HG03175 (cell line): ENCODE measurements at regions not wholly inside any gene's neighbourhood (a gene's known extent, or its start where the extent isn't known, plus 50 kb on each side); places are given as distances from the start of the nearest gene placed in this dataset.

Source experiments
- ATAC-seq: cut with Tn5 transposase; IDR thresholded peaks from one replicate; pipeline ENCODE4 v1.9.1; 2021; ENCODE audit warnings: mild to moderate bottlenecking, moderate library complexity; ENCODE audit not compliant: unreplicated experiment

DNA sequence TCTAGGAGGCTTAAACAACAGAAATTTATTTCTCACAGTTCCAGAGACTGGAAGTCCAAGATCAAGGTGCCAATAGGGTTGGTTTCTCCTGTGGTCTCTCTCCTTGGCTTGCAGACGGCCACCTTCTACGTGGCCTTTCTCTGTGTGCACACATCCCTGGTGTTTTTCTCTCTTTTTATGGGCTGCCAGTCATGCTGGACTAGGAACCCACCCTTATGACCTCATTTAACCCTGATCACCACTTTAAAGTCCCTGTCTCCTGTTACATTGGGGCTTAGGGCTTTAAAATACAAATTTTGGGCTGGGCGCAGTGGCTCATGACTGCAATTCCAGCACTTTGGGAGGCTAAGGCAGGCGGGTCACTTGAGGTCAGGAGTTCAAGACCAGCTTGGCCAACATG lies 157.1 kb downstream of the TLE1 start:
- ATAC-seq, result no peak

DNA sequence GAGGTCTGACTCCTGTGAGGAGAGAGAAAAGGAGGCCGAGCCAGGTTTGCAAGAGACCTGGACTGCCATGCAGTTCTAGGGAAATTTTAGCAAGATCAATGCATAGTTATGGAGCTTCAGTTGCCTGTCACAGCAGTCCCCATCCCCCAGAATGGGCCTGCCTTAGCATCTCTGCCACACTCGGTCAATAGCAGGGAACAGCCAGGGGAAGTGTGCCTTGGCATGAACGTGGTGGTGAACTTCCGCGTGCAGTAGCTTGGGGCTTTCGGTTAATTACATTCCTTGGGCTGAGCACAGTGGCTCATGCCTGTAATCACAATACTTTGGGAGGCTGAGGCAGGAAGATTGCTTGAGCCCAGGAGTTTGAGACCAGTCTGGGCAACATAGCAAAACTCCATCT lies 157.8 kb downstream of the TLE1 start:
- ATAC-seq, result no peak

DNA sequence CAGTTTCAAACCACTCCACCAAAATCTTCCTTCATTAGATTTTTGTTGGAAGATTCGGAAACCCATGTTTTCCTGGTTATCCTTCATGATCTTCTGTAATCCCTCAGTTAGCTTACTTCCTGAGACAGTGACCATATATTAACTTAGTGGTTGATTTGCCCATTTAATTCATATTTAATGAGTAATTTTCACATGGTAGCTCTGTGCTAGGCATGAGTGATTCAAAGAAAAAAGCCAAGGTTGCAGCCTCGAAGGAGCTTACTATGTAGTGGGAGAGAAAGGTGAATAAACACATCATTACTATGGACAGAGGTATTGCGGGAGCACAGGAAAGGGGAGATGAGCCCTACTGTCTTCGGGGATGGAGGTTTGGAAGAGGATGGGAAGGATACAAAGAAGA lies 158.5 kb downstream of the TLE1 start:
- no peak for ATAC-seq

DNA sequence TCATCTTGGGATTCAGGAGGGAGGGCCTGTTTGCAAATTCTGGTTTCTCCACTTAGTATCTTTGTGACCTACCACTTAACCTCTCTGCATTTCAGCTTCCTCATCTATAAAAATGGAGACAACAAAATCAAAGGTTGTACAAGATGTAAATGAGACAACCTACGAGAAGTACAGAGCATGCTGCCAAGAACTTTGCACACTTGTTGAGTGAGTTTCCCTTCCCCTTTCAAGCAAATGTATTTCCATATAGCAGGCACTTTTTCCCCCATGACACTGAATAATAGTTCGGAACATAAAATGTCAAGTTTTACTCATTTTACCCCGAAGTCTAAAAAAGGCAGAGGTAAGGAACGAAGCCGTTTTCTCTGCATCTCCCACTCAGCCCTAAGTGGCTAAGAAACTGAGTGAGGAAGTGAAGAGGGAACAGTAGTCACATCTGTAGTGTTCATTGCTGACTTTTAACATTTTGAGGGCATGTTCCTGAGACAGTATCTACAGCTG lies 159.0 kb downstream of the TLE1 start:
- ATAC-seq, result no peak

DNA sequence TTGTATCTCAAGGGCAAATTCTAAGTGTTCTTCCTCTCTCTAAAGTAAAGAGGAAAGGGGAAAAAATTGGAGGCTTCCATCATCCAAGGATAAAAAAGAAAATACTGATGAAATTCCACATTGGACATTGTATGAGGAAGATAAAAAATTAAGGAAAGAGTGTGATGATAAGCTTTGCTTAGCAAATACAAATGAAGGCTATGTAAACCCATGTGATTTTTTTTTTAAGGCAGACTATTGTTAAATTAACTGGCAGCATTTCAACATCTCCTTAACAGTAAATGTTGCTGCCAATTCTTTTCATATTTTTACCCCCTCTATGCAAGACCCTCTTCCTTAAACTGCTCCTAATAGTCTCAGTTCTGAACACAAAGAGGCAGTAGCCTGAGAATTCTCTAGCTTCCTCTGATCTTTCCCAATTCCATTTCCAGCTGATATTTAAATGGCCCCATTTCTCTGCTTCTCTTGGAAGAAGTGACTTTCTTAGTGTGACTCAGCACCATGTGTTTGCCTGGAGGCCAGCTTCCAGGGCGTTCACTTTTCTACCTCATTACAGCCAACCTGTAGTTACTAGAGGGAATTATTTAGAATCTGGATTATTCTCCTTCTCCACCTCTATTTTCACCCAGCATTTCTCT lies 159.7 kb downstream of the TLE1 start:
- no peak for ATAC-seq

GRCh38 chr9:81526587-81526986 lies 162.8 kb downstream of the TLE1 start:
- no peak for ATAC-seq

- ATAC-seq, result peak; percentile 46
These were observed 166.4 kb downstream of the TLE1 start for GRCh38 chr9:81522716-81523551.

GRCh38 chr9:81521892-81522291 lies 167.5 kb downstream of the TLE1 start:
- ATAC-seq, result no peak

GRCh38 chr9:81519816-81520495 lies 169.4 kb downstream of the TLE1 start:
- ATAC-seq, result no peak

DNA sequence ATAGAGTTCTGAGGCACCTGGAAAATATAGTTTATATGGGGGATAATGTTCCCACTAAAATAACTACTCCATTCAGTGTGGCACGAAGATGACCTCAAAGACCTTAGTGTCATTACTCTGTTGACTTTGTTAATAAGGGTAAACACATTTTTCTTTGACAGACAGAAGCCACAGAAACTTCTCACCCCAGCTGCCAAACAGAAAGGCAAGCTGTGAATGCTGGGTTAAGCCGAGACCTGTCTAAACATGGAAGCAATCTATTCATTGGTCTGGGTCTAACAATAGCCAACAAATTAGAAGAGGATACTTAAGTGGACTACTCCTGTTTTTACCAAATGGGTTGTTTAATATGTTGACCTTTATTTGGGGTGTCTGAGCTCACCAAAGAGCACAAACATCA lies 171.4 kb downstream of the TLE1 start:
- no peak for ATAC-seq

GRCh38 chr9:81513059-81513458 lies 176.3 kb downstream of the TLE1 start:
- no peak for ATAC-seq

- ATAC-seq, result no peak
These were observed 176.7 kb downstream of the TLE1 start for GRCh38 chr9:81512641-81513040.

GRCh38 chr9:81508476-81508875 lies 180.9 kb downstream of the TLE1 start:
- ATAC-seq, result no peak

- ATAC-seq, result no peak
These were observed 182.1 kb downstream of the TLE1 start for GRCh38 chr9:81506941-81507864.

GRCh38 chr9:81499594-81499993 lies 189.8 kb downstream of the TLE1 start:
- ATAC-seq, result no peak

DNA sequence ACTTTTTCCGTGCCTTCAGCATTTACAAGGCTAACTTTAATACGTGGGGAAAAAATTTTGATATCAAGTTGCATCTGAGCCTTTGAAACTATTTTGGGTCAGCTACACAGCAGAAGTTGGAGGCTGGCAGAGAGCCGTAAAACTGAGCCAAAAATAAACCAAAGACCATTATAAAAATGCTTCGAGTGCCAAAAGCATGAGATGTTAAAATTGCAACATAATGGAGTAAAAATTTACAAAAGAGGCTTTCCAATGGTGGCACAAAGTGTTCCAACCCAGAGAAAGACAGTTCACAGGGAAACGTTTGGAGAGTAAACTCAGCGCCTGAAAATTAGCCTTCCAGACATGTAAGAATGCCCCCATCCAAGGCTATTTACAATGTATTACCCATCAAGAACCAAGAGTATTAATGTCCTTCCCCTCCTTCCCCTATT lies 190.3 kb downstream of the TLE1 start:
- no peak for ATAC-seq

- ATAC-seq, result no peak
These were observed 190.8 kb downstream of the TLE1 start for GRCh38 chr9:81498576-81498975.

- ATAC-seq, result no peak
These were observed 192.3 kb downstream of the TLE1 start for GRCh38 chr9:81497091-81497490.

- no peak for ATAC-seq
These were observed 196.5 kb downstream of the TLE1 start for GRCh38 chr9:81492710-81493447.
